ENCODE measurements at regions not wholly inside any gene's neighbourhood (a gene's known extent, or its start where the extent isn't known, plus 50 kb on each side); places are given as distances from the start of the nearest gene placed in this dataset.
"Not testable (repeated sequence)": the region's sequence is repeated elsewhere in the genome, so short reads cannot be mapped to it uniquely, and the experiment has no call there.

GRCh38 chr10:109729895-109730294 is 193.4 kb downstream of the XPNPEP1 start:
- not testable (repeated sequence) for DNase-seq

- no peak for DNase-seq
Measured at GRCh38 chr10:109727436-109727835, 195.9 kb downstream of the XPNPEP1 start.

GRCh38 chr10:109726473-109726872 is 196.8 kb downstream of the XPNPEP1 start:
- no peak for DNase-seq

- DNase-seq: no peak
Measured at GRCh38 chr10:109723305-109723704, 200.0 kb downstream of the XPNPEP1 start.

GRCh38 chr10:109721453-109722064 is 201.8 kb downstream of the XPNPEP1 start:
- no peak for DNase-seq

- no peak for DNase-seq
Measured at GRCh38 chr10:109706026-109706560, 217.2 kb downstream of the XPNPEP1 start.

GRCh38 chr10:109701633-109702215 is 221.6 kb downstream of the XPNPEP1 start:
- no peak for DNase-seq

GRCh38 chr10:109698882-109699664 is 224.2 kb downstream of the XPNPEP1 start:
- no peak for DNase-seq

- DNase-seq: no peak
Measured at GRCh38 chr10:109698086-109698485, 225.2 kb downstream of the XPNPEP1 start.

GRCh38 chr10:109696981-109697775 is 226.1 kb downstream of the XPNPEP1 start:
- DNase-seq: no peak

GRCh38 chr10:109696462-109696861 is 226.8 kb downstream of the XPNPEP1 start:
- DNase-seq: no peak

GRCh38 chr10:109695988-109696387 is 227.3 kb downstream of the XPNPEP1 start:
- no peak for DNase-seq

GRCh38 chr10:109689785-109690184 is 233.5 kb downstream of the XPNPEP1 start:
- no peak for DNase-seq

- DNase-seq: no peak
Measured at GRCh38 chr10:109679478-109679877, 243.8 kb downstream of the XPNPEP1 start.

GRCh38 chr10:109678857-109679256 is 244.5 kb downstream of the XPNPEP1 start:
- no peak for DNase-seq

- no peak for DNase-seq
Measured at GRCh38 chr10:109676703-109677102, 246.6 kb downstream of the XPNPEP1 start.

- DNase-seq: no peak
Measured at GRCh38 chr10:109668703-109669102, 254.6 kb downstream of the XPNPEP1 start.

GRCh38 chr10:109668154-109668665 is 255.1 kb downstream of the XPNPEP1 start:
- no peak for DNase-seq

GRCh38 chr10:109665321-109665720 is 258.0 kb downstream of the XPNPEP1 start:
- no peak for DNase-seq

GRCh38 chr10:109664554-109664953 is 258.8 kb downstream of the XPNPEP1 start:
- DNase-seq: no peak

GRCh38 chr10:109663122-109663521 is 260.2 kb downstream of the XPNPEP1 start:
- DNase-seq: no peak

GRCh38 chr10:109652612-109653011 is 270.7 kb downstream of the XPNPEP1 start:
- not testable (repeated sequence) for DNase-seq

- DNase-seq: no peak
Measured at GRCh38 chr10:109650228-109650627, 273.1 kb downstream of the XPNPEP1 start.
